Tibial nerve (tissue), 4 donors: ENCODE measurements at regions not wholly inside any gene's neighbourhood (a gene's known extent, or its start where the extent isn't known, plus 50 kb on each side); places are given as distances from the start of the nearest gene placed in this dataset.

Experiments used
- DNase-seq, 2 donors: peaks; one replicate each; pipeline ENCODE4 v3.0.0-alpha.2; 2019; ENCODE audit warnings: low spot score in 2 of 2
- H3K27ac ChIP-seq, 4 donors: fragments of 200-600 bp; sonication (generic) in 3 of 4; one replicate each; pipeline ENCODE4 v1.5.1; 2017 to 2019; ENCODE audit warnings: mild to moderate bottlenecking in 1 of 4
- H3K27me3 ChIP-seq, 2 donors: fragments of 200-600 bp; sonication (generic) in 1 of 2; one replicate each; pipeline versions ENCODE4 v1.5.1 to v1.6.0; 2017 to 2019
- H3K36me3 ChIP-seq, 3 donors: fragments of 200-600 bp; sonication (generic); one replicate each; pipeline ENCODE4 v1.5.1; 2018 to 2019
- H3K4me1 ChIP-seq, 4 donors: fragments of 200-600 bp; sonication (generic) in 3 of 4; one replicate each; pipeline ENCODE4 v1.5.1; 2017 to 2019
- H3K4me3 ChIP-seq, 4 donors: fragments of 200-600 bp; sonication (generic) in 3 of 4; one replicate each; pipeline ENCODE4 v1.5.1; 2017 to 2019; ENCODE audit warnings: mild to moderate bottlenecking in 1 of 4, moderate library complexity in 1 of 4
- H3K9me3 ChIP-seq, 4 donors: fragments of 200-600 bp; sonication (generic) in 3 of 4; one replicate each; pipeline ENCODE4 v1.5.1; 2017 to 2019
- CTCF ChIP-seq, 5 experiments: fragments of 200-600 bp in 3 of 5; fragments of 450-650 bp in 2 of 5; sonication (generic) in 3 of 5; IDR thresholded peaks; one replicate each; pipeline ENCODE4 v1.5.1; 2016 to 2019; ENCODE audit warnings: antibody characterized with exemption in 5 of 5, mild to moderate bottlenecking in 3 of 5, moderate library complexity in 2 of 5
- EP300 ChIP-seq, 2 donors: sonication (generic); formaldehyde crosslinking; IDR thresholded peaks; one replicate each; pipeline ENCODE4 v1.6.1; 2017; ENCODE audit warnings: antibody characterized with exemption in 2 of 2, mild to moderate bottlenecking in 1 of 2
- POLR2A ChIP-seq, 2 donors: fragments of 450-650 bp; IDR thresholded peaks; one replicate each; pipeline ENCODE4 v1.6.1; 2017; ENCODE audit warnings: antibody characterized with exemption in 2 of 2, mild to moderate bottlenecking in 2 of 2, moderate library complexity in 2 of 2
- WGBS, 2 donors: methylation state at CpG; one replicate each; pipeline ENCODE4 v1.1.5; 2018; 5-methylcytosine and 5-hydroxymethylcytosine counted together

GRCh38 chr4:104868958-104869357 lies 277.7 kb upstream of the TET2 start:
- DNase-seq = no peak
- Histone ChIP-seq H3K4me1 (peaks cover 0 to 3% (median 0%) of the 10 kb centered on the region in 4 donors), H3K27ac (no peak overlapping the region), H3K4me3 (no peak overlapping the region), H3K36me3 (no peaks in the 10 kb centered on the region), H3K9me3 (no peaks in the 10 kb centered on the region), H3K27me3 (no peaks in the 10 kb centered on the region)
- no peak for TF ChIP-seq POLR2A (IDR thresholded peaks at IDR 0.05)
- no peak for TF ChIP-seq CTCF (IDR thresholded peaks at IDR 0.05)
- no peak for TF ChIP-seq EP300 (IDR thresholded peaks at IDR 0.05)
- 81 to 84% methylated on average over 2 of the region's 2 CpGs for whole genome bisulfite sequencing, 2 donors

GRCh38 chr4:104869831-104870230 lies 276.8 kb upstream of the TET2 start:
- H3K4me3 ChIP-seq = no peak overlapping the region
- H3K4me1 ChIP-seq = peaks cover 0 to 3% (median 0%) of the 10 kb centered on the region in 4 donors
- H3K36me3 ChIP-seq = no peaks in the 10 kb centered on the region
- no peaks in the 10 kb centered on the region for H3K27me3 ChIP-seq
- H3K9me3 ChIP-seq = no peaks in the 10 kb centered on the region
- no peak for DNase-seq
- 88 to 98% methylated on average over 1 of the region's 1 CpG for WGBS, 2 donors
- H3K27ac ChIP-seq = no peak overlapping the region
- TF ChIP-seq CTCF (IDR thresholded peaks at IDR 0.05) (no peak), POLR2A (IDR thresholded peaks at IDR 0.05) (no peak), EP300 (IDR thresholded peaks at IDR 0.05) (no peak)

GRCh38 chr4:104870495-104871233 lies 276.0 kb upstream of the TET2 start:
- no peak for DNase-seq
- Histone ChIP-seq H3K4me1 (peaks cover 0 to 3% (median 0%) of the 10 kb centered on the region in 4 donors), H3K9me3 (no peaks in the 10 kb centered on the region), H3K27ac (no peak overlapping the region), H3K4me3 (no peak overlapping the region), H3K27me3 (no peaks in the 10 kb centered on the region), H3K36me3 (no peaks in the 10 kb centered on the region)
- WGBS, 2 donors = 32 to 43% methylated on average over 2 of the region's 2 CpGs
- TF ChIP-seq POLR2A (IDR thresholded peaks at IDR 0.05) (no peak), CTCF (IDR thresholded peaks at IDR 0.05) (no peak)

GRCh38 chr4:104878936-104879335 lies 267.7 kb upstream of the TET2 start:
- Histone ChIP-seq H3K27ac (no peak overlapping the region), H3K4me1 (peaks cover 0 to 11% (median 3%) of the 10 kb centered on the region in 4 donors), H3K4me3 (no peak overlapping the region), H3K36me3 (no peaks in the 10 kb centered on the region), H3K9me3 (no peaks in the 10 kb centered on the region), H3K27me3 (no peaks in the 10 kb centered on the region)
- no peak for TF ChIP-seq CTCF (IDR thresholded peaks at IDR 0.05)
- DNase-seq = no peak

- no peaks in the 10 kb centered on the region for H3K27me3 ChIP-seq
- no peak overlapping the region for H3K27ac ChIP-seq
- peaks cover 0 to 11% (median 3%) of the 10 kb centered on the region in 4 donors for H3K4me1 ChIP-seq
- no peaks in the 10 kb centered on the region for H3K9me3 ChIP-seq
- H3K36me3 ChIP-seq = no peaks in the 10 kb centered on the region
- H3K4me3 ChIP-seq = peak overlapping the region in 1 of 4 donors; percentile 5
- DNase-seq = no peak
- 13 to 15% methylated on average over 4 of the region's 4 CpGs for WGBS, 2 donors
- no peak for TF ChIP-seq POLR2A (IDR thresholded peaks at IDR 0.05)
- no peak for TF ChIP-seq EP300 (IDR thresholded peaks at IDR 0.05)
These were observed 267.3 kb upstream of the TET2 start for GRCh38 chr4:104879367-104879766.
